Keratinocyte (primary cell): ENCODE measurements at regions not wholly inside any gene's neighbourhood (a gene's known extent, or its start where the extent isn't known, plus 50 kb on each side); places are given as distances from the start of the nearest gene placed in this dataset.

ENCODE experiments used
- CTCF ChIP-seq, 3 experiments: IDR thresholded peaks in 1 of 3; conservative IDR thresholded peaks in 1 of 3; optimal IDR thresholded peaks in 1 of 3; 2 replicates in 2 of 3; 3 replicates in 1 of 3; pipeline versions ENCODE3 to v1.5.1; 2011; ENCODE audit warnings: low read length in 3 of 3, mild to moderate bottlenecking in 3 of 3, moderate library complexity in 2 of 3, control low read depth in 1 of 3, inconsistent platforms in 1 of 3; ENCODE audit not compliant: insufficient read depth in 2 of 3; ENCODE audit errors: extremely low read depth in 1 of 3
- EZH2 ChIP-seq: IDR thresholded peaks from one replicate; pipeline ENCODE4 v1.6.1; 2012; ENCODE audit warnings: inconsistent platforms, mild to moderate bottlenecking, low read length, moderate library complexity

- TF ChIP-seq EZH2 (no peak), CTCF (optimal IDR thresholded peaks at IDR 0.05 in 1 of 3, IDR thresholded peaks at IDR 0.05 in 1 of 3, conservative IDR thresholded peaks at IDR 0.05 in 1 of 3; ENCODE audit: extremely low read depth in 1 of 3, insufficient read depth in 2 of 3, low read length in 3 of 3) (no peak)
Measured at GRCh38 chr15:47486040-47486439, 231.3 kb upstream of the SEMA6D start.
